GM12874 (cell line): ENCODE measurements at regions not wholly inside any gene's neighbourhood (a gene's known extent, or its start where the extent isn't known, plus 50 kb on each side); places are given as distances from the start of the nearest gene placed in this dataset.

Source experiments
- TF ChIP-seq, protein P1 (sequence below): IDR thresholded peaks from 2 replicates; pipeline ENCODE4 v1.5.1; 2011; ENCODE audit warnings: low read depth, mild to moderate bottlenecking, control low read depth, low read length, moderate library complexity; ENCODE audit not compliant: insufficient read depth

DNA sequence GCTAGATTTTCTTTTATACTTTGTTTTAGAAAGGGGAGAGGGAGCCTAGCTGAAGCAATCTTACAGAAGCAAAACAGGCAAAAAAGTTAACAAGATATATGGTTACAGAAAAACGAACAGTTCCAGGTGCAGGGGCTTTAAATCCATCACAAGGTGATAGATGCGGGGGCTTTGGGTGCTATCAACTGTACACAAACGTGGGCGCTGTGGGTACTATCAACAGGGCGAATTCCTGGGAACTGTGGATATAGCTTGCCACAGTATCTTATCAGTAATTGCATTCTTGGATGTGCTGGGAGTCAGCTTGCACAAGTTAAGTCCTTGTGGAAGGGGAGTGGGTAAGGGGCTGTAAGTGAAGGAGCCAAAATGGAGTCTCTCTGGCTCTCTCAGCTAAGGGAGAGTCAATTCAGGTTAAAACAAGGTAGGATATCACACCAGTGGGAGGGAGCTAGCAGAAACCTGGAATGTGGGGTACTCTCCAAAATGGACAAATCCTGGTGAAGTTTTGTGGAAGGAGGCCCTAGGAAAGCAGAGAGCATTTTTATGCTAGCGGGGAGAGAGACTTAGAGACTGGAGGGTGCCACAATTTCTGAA lies 325.8 kb upstream of the SPHKAP start:
- TF ChIP-seq, protein P1, sequence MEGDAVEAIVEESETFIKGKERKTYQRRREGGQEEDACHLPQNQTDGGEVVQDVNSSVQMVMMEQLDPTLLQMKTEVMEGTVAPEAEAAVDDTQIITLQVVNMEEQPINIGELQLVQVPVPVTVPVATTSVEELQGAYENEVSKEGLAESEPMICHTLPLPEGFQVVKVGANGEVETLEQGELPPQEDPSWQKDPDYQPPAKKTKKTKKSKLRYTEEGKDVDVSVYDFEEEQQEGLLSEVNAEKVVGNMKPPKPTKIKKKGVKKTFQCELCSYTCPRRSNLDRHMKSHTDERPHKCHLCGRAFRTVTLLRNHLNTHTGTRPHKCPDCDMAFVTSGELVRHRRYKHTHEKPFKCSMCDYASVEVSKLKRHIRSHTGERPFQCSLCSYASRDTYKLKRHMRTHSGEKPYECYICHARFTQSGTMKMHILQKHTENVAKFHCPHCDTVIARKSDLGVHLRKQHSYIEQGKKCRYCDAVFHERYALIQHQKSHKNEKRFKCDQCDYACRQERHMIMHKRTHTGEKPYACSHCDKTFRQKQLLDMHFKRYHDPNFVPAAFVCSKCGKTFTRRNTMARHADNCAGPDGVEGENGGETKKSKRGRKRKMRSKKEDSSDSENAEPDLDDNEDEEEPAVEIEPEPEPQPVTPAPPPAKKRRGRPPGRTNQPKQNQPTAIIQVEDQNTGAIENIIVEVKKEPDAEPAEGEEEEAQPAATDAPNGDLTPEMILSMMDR: no peak

DNA sequence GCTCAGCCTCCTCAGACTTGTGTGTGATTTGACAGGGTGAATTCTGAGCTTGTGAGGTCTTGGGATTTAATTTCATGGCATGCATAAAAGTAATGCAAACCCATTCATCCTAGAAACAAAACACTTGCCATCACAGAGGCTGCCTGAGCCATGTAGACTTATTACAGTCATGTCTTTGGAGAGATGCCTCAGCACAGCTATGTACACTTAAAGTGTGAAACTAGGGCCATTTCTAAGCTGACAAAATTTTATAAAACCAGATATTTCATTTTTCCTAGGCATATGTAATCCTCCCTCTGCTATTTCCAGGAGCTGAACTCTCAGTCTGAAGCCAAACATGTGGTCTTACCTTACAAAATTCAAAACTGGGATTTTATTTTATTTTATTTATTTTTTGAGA lies 322.2 kb upstream of the SPHKAP start:
- TF ChIP-seq, protein P1: no peak

DNA sequence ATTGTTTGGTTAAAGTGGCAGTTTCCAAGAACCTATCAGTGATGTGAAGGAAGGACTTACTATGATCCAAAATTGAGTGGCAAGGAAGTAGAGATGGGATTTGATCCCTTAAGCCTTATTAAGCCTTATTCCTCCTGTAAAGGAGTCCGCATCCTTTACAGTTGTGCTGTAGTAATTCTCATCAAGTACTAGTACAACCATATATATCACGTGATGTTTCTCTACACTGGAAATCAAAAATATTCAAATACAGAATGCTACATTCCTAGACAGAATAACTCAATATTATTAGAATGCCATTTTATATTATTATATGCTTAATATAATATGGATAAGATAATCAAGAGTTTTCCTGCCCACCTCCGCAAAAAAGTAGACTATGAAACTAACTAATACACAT lies 312.4 kb upstream of the SPHKAP start:
- TF ChIP-seq, protein P1: no peak

DNA sequence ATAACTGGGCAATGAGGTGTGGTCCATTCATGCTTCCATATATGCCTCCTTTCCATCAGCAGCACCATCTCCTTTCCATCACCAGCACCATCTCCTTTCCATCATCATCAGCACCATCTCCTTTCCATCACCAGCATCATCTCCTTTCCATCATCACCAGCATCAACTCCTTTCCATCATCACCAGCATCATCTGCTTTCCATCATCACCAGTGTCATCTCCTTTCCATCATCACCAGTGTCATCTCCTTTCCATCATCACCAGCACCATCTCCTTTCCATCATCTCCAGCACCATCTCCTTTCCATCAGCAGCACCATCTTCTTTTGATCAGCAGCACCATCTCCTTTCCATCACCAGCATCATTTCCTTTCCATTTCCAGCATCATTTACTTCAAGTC lies 297.5 kb upstream of the SPHKAP start:
- TF ChIP-seq, protein P1: no peak

DNA sequence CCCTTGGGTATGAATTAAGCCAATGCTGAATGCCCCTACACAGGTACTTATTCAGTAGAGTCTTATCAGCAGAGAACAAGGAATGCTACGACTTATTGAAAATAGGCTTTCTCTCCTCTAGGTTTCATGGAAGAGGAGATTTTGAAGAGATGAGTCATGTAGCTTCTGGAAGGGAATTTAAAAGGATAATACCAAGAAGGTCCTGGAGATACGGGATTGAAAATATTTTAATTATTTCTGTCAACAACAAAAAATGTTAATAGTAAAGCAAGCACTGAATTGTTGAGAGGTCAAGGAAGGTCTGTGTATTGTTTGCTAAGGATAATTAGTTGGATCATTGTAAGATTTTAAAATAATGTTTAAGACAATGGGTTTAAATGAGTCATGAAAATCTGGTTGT lies 293.0 kb upstream of the SPHKAP start:
- TF ChIP-seq, protein P1: no peak

DNA sequence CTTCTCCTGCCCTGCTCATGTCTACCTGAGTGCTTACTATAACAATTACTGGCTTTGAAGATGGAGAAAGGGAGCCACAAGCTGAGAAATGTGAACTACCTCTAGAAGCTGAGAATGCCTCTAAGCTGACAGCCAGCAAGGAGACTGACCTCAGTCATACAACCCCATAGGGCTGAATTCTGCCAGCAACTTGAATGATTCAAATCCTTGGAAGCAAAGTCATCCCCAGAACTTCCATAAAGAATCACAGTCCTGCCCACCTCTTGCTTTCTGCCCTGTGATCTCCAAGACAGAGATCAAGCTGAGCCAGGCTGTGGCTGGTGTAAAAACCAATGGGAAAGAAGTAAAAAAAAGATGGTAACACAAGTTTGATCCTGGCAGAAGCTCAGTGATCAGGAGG lies 288.2 kb upstream of the SPHKAP start:
- TF ChIP-seq, protein P1: no peak

DNA sequence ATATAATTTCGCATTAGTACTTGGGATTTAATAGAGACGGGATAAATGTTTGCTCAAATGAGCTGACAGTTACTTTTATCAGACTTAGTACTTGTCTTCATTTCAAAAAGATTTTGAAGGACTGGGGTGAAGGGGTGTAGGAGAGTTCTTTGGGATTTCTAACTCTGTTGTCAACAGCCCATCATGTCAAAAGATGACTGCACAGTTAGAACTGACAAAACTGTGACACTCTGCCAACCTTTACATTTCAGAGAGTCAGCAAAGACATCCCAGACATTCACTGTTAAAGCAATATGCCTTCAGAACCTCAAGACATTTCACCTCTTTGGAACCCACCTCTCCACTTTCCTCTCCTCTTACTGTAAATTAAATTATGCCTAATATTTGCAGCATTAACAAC lies 285.4 kb upstream of the SPHKAP start:
- TF ChIP-seq, protein P1: no peak
